Neural progenitor cell (in vitro differentiated cells): ENCODE measurements at regions not wholly inside any gene's neighbourhood (a gene's known extent, or its start where the extent isn't known, plus 50 kb on each side); places are given as distances from the start of the nearest gene placed in this dataset.

Experiments used
- EZH2 ChIP-seq: fragments of 200-600 bp; sonication (generic); IDR thresholded peaks from 2 replicates; pipeline ENCODE4 v1.6.1; 2017; ENCODE audit warnings: antibody characterized with exemption, mild to moderate bottlenecking, moderate library complexity
- TF ChIP-seq, protein P1 (sequence below): fragments of 200-600 bp; sonication (generic); IDR thresholded peaks from 2 replicates; pipeline ENCODE4 v1.5.1; 2017; ENCODE audit warnings: antibody characterized with exemption, mild to moderate bottlenecking

- TF ChIP-seq, protein P1, sequence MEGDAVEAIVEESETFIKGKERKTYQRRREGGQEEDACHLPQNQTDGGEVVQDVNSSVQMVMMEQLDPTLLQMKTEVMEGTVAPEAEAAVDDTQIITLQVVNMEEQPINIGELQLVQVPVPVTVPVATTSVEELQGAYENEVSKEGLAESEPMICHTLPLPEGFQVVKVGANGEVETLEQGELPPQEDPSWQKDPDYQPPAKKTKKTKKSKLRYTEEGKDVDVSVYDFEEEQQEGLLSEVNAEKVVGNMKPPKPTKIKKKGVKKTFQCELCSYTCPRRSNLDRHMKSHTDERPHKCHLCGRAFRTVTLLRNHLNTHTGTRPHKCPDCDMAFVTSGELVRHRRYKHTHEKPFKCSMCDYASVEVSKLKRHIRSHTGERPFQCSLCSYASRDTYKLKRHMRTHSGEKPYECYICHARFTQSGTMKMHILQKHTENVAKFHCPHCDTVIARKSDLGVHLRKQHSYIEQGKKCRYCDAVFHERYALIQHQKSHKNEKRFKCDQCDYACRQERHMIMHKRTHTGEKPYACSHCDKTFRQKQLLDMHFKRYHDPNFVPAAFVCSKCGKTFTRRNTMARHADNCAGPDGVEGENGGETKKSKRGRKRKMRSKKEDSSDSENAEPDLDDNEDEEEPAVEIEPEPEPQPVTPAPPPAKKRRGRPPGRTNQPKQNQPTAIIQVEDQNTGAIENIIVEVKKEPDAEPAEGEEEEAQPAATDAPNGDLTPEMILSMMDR = no peak
- no peak for TF ChIP-seq EZH2
Measured at GRCh38 chr10:75345738-75346137, 55.8 kb downstream of the ZNF503 start.
